ENCODE measurements at regions not wholly inside any gene's neighbourhood (a gene's known extent, or its start where the extent isn't known, plus 50 kb on each side); places are given as distances from the start of the nearest gene placed in this dataset.

GRCh38 chr4:104163820-104164219 is 330.9 kb downstream of the CXXC4 start:
- no peak for DNase-seq (ENCODE audit: low spot score)
- intact Hi-C loops (cut with DNase I), result no loop called here

GRCh38 chr4:104146048-104146447 is 348.6 kb downstream of the CXXC4 start:
- no peak for DNase-seq (ENCODE audit: low spot score)
- intact Hi-C loops (cut with DNase I), result no loop called here

- intact Hi-C loops (cut with DNase I), result no loop called here
- no peak for DNase-seq (ENCODE audit: low spot score)
Observed at GRCh38 chr4:104138116-104138515, 356.6 kb downstream of the CXXC4 start.

GRCh38 chr4:104129243-104129642 is 365.5 kb downstream of the CXXC4 start:
- DNase-seq (ENCODE audit: low spot score), result no peak
- intact Hi-C loops (cut with DNase I), result no loop called here

GRCh38 chr4:104128850-104129213 is 365.9 kb downstream of the CXXC4 start:
- DNase-seq (ENCODE audit: low spot score), result no peak
- intact Hi-C loops (cut with DNase I), result no loop called here

- intact Hi-C loops (cut with DNase I), result no loop called here
- DNase-seq (ENCODE audit: low spot score), result no peak
Observed at GRCh38 chr4:104128031-104128849, 366.5 kb downstream of the CXXC4 start.

- no peak for DNase-seq (ENCODE audit: low spot score)
- intact Hi-C loops (cut with DNase I), result no loop called here
Observed at GRCh38 chr4:104123021-104123420, 371.7 kb downstream of the CXXC4 start.

- intact Hi-C loops (cut with DNase I), result no loop called here
- DNase-seq (ENCODE audit: low spot score), result no peak
Observed at GRCh38 chr4:104117776-104118175, 376.9 kb downstream of the CXXC4 start.

- no peak for DNase-seq (ENCODE audit: low spot score)
- intact Hi-C loops (cut with DNase I), result no loop called here
Observed at GRCh38 chr4:104113850-104114249, 380.8 kb downstream of the CXXC4 start.

GRCh38 chr4:104099141-104099540 is 379.4 kb upstream of the TACR3 start:
- intact Hi-C loops (cut with DNase I), result no loop called here

GRCh38 chr4:104093247-104093646 is 373.5 kb upstream of the TACR3 start:
- intact Hi-C loops (cut with DNase I), result no loop called here

More at GRCh38 chr4:104099141-104099540, 379.4 kb upstream of the TACR3 start:
- no peak for DNase-seq (ENCODE audit: low spot score)

GRCh38 chr4:104073229-104073628 is 353.4 kb upstream of the TACR3 start:
- DNase-seq (ENCODE audit: low spot score), result no peak
- intact Hi-C loops (cut with DNase I), result no loop called here

More at GRCh38 chr4:104093247-104093646, 373.5 kb upstream of the TACR3 start:
- no peak for DNase-seq (ENCODE audit: low spot score)

- intact Hi-C loops (cut with DNase I), result loop anchor here (5.0 kb wide), 2 partner anchors 461 to 796 kb away; no protein-coding TSS in a partner anchor
- no peak for DNase-seq (ENCODE audit: low spot score)
Observed at GRCh38 chr4:104066533-104066932, 346.7 kb upstream of the TACR3 start.

- intact Hi-C loops (cut with DNase I), result loop anchor here (5.0 kb wide), 2 partner anchors 462 to 797 kb away; no protein-coding TSS in a partner anchor
- DNase-seq (ENCODE audit: low spot score), result no peak
Observed at GRCh38 chr4:104064646-104065577, 345.1 kb upstream of the TACR3 start.

- DNase-seq (ENCODE audit: low spot score), result no peak
- intact Hi-C loops (cut with DNase I), result no loop called here
Observed at GRCh38 chr4:104063341-104063740, 343.6 kb upstream of the TACR3 start.

GRCh38 chr4:104044369-104044768 is 324.6 kb upstream of the TACR3 start:
- no peak for DNase-seq (ENCODE audit: low spot score)
- intact Hi-C loops (cut with DNase I), result no loop called here

GRCh38 chr4:104032896-104033295 is 313.1 kb upstream of the TACR3 start:
- DNase-seq (ENCODE audit: low spot score), result no peak
- intact Hi-C loops (cut with DNase I), result no loop called here

GRCh38 chr4:104025251-104025650 is 305.5 kb upstream of the TACR3 start:
- intact Hi-C loops (cut with DNase I), result no loop called here
- DNase-seq (ENCODE audit: low spot score), result no peak

- DNase-seq (ENCODE audit: low spot score), result no peak
- intact Hi-C loops (cut with DNase I), result no loop called here
Observed at GRCh38 chr4:104022831-104023230, 303.0 kb upstream of the TACR3 start.

- DNase-seq (ENCODE audit: low spot score), result no peak
- intact Hi-C loops (cut with DNase I), result no loop called here
Observed at GRCh38 chr4:104022226-104022625, 302.4 kb upstream of the TACR3 start.
